Keratinocyte (primary cell): ENCODE measurements at regions not wholly inside any gene's neighbourhood (a gene's known extent, or its start where the extent isn't known, plus 50 kb on each side); places are given as distances from the start of the nearest gene placed in this dataset.

Experiments
- DNase-seq: peaks from one replicate; pipeline ENCODE4 v3.0.0-alpha.2; 2011; ENCODE audit warnings: low read depth, missing footprints, low spot score
- FAIRE-seq: peaks from 2 replicates; lab custom pipeline; 2011; peaks lifted over from hg19 to GRCh38; lab: Jason Lieb, UNC
- H2AFZ ChIP-seq: 2 replicates; pipeline ENCODE4 v1.6.0; 2012; ENCODE audit warnings: low read length, control low read depth, inconsistent platforms; ENCODE audit not compliant: control insufficient read depth
- H3K27ac ChIP-seq: 2 replicates; pipeline ENCODE4 v1.5.1; 2011; ENCODE audit warnings: low read length; ENCODE audit not compliant: control insufficient read depth, insufficient read depth
- H3K27me3 ChIP-seq: 3 replicates; pipeline ENCODE4 v1.6.0; 2011; ENCODE audit warnings: low read length; ENCODE audit not compliant: control insufficient read depth, insufficient read depth; ENCODE audit errors: extremely low read depth
- H3K36me3 ChIP-seq, 2 experiments: 2 replicates in 1 of 2; 3 replicates in 1 of 2; pipeline ENCODE4 v1.5.1; 2011; ENCODE audit warnings: low read length in 2 of 2, mild to moderate bottlenecking in 1 of 2; ENCODE audit not compliant: control insufficient read depth in 2 of 2, insufficient read depth in 2 of 2; ENCODE audit errors: extremely low read depth in 1 of 2
- H3K4me1 ChIP-seq: 3 replicates; pipeline ENCODE4 v1.5.1; 2011; ENCODE audit warnings: low read length; ENCODE audit not compliant: control insufficient read depth, insufficient read depth; ENCODE audit errors: extremely low read depth
- H3K4me2 ChIP-seq: 3 replicates; pipeline ENCODE4 v1.6.0; 2011; ENCODE audit warnings: low read depth, low read length; ENCODE audit not compliant: control insufficient read depth, insufficient read depth; ENCODE audit errors: extremely low read depth
- H3K4me3 ChIP-seq, 3 experiments: fragments of 200-600 bp in 1 of 3; sonication (generic) in 1 of 3; 2 replicates in 2 of 3; 3 replicates in 1 of 3; pipeline ENCODE4 v1.5.1; 2011 to 2016; ENCODE audit warnings: low read length in 3 of 3, mild to moderate bottlenecking in 3 of 3, control low read depth in 2 of 3, inconsistent platforms in 1 of 3, low read depth in 1 of 3, mixed read lengths in 1 of 3, mixed run types in 1 of 3, moderate library complexity in 1 of 3; ENCODE audit not compliant: control insufficient read depth in 2 of 3, insufficient read depth in 2 of 3; ENCODE audit errors: extremely low read depth in 1 of 3
- H3K79me2 ChIP-seq: 2 replicates; pipeline ENCODE4 v1.6.0; 2012; ENCODE audit warnings: low read length; ENCODE audit not compliant: control insufficient read depth, insufficient read depth
- H3K9ac ChIP-seq: 3 replicates; pipeline ENCODE4 v1.6.0; 2011; ENCODE audit warnings: low read length; ENCODE audit not compliant: control insufficient read depth, insufficient read depth; ENCODE audit errors: extremely low read depth
- H3K9me1 ChIP-seq: 3 replicates; pipeline ENCODE4 v1.6.0; 2011; ENCODE audit warnings: low read length; ENCODE audit not compliant: control insufficient read depth, insufficient read depth; ENCODE audit errors: extremely low read depth
- H3K9me3 ChIP-seq: 2 replicates; pipeline ENCODE4 v1.5.1; 2012; ENCODE audit warnings: low read depth, low read length; ENCODE audit not compliant: control insufficient read depth
- H4K20me1 ChIP-seq: 3 replicates; pipeline ENCODE4 v1.6.0; 2011; ENCODE audit warnings: low read length; ENCODE audit not compliant: control insufficient read depth, insufficient read depth; ENCODE audit errors: extremely low read depth
- EZH2 ChIP-seq: IDR thresholded peaks from one replicate; pipeline ENCODE4 v1.6.1; 2012; ENCODE audit warnings: inconsistent platforms, mild to moderate bottlenecking, low read length, moderate library complexity
- dilution Hi-C: fragments of 300-500 bp; cut with MboI; formaldehyde crosslinking; loops from one replicate; pipeline ENCODE4 v1.7.0; 2020; ENCODE audit warnings: low sequenced_read_pairs; ENCODE audit not compliant: extremely low pct_ligation_motif_present
- TF ChIP-seq, protein P1 (sequence below), 3 experiments: IDR thresholded peaks in 1 of 3; conservative IDR thresholded peaks in 1 of 3; optimal IDR thresholded peaks in 1 of 3; 2 replicates in 2 of 3; 3 replicates in 1 of 3; pipeline versions ENCODE3 to v1.5.1; 2011; ENCODE audit warnings: low read length in 3 of 3, mild to moderate bottlenecking in 3 of 3, moderate library complexity in 2 of 3, control low read depth in 1 of 3, inconsistent platforms in 1 of 3; ENCODE audit not compliant: insufficient read depth in 2 of 3; ENCODE audit errors: extremely low read depth in 1 of 3

DNA sequence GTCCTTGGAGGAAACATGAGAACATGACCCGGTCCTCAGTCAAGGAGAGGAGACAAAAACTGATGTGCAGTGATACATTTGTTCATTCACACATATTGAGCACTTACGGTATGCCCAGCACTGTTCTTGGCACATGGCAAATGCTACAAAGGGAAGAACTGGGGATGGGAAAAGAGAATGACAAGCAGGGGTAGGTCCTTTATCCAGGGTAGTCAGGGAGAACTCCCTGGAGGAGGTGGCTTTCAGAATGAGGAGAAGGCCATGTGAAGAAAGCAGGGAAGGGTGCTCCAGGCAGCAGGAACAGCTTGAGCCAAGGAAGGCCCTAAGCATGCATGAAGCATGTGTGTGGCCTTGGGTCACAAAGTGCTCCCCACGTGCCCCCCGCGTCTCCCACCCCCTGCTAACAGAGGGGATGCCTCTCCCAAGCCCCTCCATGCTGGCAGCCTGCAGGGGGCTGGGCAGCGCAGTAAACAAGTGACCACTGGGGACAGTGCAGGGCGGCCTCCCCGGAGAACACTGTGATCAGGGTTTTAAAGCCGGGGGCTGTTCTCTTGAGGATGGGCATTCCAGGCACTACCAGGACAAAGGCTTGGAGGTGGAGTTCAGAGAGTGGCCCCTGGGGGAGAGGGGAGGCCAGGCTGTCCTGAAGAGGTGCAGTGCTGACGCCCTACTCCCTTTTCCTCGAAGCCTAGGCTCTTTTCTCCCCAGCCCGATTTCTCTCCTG is 71.0 kb downstream of the PHETA1 start:
- FAIRE-seq (no peak), DNase-seq (no peak)
- H2AFZ ChIP-seq: no peak overlapping the region
- no peaks in the 10 kb centered on the region for H3K36me3 ChIP-seq
- H3K27me3 ChIP-seq: no peaks in the 10 kb centered on the region
- H3K27ac ChIP-seq: no peak overlapping the region
- no peaks in the 10 kb centered on the region for H3K79me2 ChIP-seq
- dilution Hi-C loops: no loop called here
- no peaks in the 10 kb centered on the region for H3K9me3 ChIP-seq
- no peaks in the 10 kb centered on the region for H3K4me1 ChIP-seq
- H4K20me1 ChIP-seq: no peaks in the 10 kb centered on the region
- H3K4me3 ChIP-seq: no peak overlapping the region
- H3K9ac ChIP-seq: no peak overlapping the region
- no peak for TF ChIP-seq EZH2
- TF ChIP-seq, protein P1, sequence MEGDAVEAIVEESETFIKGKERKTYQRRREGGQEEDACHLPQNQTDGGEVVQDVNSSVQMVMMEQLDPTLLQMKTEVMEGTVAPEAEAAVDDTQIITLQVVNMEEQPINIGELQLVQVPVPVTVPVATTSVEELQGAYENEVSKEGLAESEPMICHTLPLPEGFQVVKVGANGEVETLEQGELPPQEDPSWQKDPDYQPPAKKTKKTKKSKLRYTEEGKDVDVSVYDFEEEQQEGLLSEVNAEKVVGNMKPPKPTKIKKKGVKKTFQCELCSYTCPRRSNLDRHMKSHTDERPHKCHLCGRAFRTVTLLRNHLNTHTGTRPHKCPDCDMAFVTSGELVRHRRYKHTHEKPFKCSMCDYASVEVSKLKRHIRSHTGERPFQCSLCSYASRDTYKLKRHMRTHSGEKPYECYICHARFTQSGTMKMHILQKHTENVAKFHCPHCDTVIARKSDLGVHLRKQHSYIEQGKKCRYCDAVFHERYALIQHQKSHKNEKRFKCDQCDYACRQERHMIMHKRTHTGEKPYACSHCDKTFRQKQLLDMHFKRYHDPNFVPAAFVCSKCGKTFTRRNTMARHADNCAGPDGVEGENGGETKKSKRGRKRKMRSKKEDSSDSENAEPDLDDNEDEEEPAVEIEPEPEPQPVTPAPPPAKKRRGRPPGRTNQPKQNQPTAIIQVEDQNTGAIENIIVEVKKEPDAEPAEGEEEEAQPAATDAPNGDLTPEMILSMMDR (optimal IDR thresholded peaks at IDR 0.05 in 1 of 3, IDR thresholded peaks at IDR 0.05 in 1 of 3, conservative IDR thresholded peaks at IDR 0.05 in 1 of 3; ENCODE audit: extremely low read depth in 1 of 3, insufficient read depth in 2 of 3, low read length in 3 of 3): no peak
- H3K9me1 ChIP-seq: no peaks in the 10 kb centered on the region
- H3K4me2 ChIP-seq: no peak overlapping the region

DNA sequence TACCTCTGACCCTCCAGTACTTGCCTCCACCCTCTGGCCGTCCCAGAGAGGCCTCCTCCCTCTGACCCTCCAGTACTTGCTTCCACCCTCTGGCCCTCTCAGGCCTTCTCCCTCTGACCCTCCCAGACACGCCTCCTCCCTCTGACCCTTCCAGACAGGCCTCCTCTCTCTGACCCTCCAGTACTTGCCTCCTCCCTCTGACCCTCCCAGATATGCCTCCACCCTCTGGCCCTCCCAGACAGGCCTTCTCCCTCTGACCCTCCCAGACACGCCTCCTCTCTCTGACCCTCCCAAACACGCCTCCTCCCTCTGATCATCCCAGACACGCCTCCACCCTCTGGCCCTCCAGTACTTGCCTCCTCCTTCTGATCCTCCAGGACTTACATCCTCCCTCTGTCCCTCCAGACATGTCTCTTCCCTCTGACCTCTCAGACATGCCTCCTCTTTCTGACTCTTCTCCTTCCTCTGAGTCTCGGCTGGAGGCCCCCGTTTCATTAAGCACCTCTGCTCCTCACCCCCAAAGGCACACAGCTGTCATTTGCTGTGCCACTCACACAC is 71.9 kb downstream of the PHETA1 start:
- no peak for FAIRE-seq
- dilution Hi-C loops: no loop called here
- H4K20me1 ChIP-seq: no peaks in the 10 kb centered on the region
- H3K9me3 ChIP-seq: no peaks in the 10 kb centered on the region
- H3K36me3 ChIP-seq: no peaks in the 10 kb centered on the region
- no peaks in the 10 kb centered on the region for H3K4me1 ChIP-seq
- TF ChIP-seq, protein P1 (optimal IDR thresholded peaks at IDR 0.05 in 1 of 3, IDR thresholded peaks at IDR 0.05 in 1 of 3, conservative IDR thresholded peaks at IDR 0.05 in 1 of 3; ENCODE audit: extremely low read depth in 1 of 3, insufficient read depth in 2 of 3, low read length in 3 of 3): no peak
- TF ChIP-seq EZH2: no peak
- no peak overlapping the region for H3K27ac ChIP-seq
- H3K9me1 ChIP-seq: no peaks in the 10 kb centered on the region
- no peak overlapping the region for H3K4me3 ChIP-seq
- no peak overlapping the region for H3K4me2 ChIP-seq
- no peaks in the 10 kb centered on the region for H3K27me3 ChIP-seq
- H2AFZ ChIP-seq: no peak overlapping the region
- DNase-seq: no peak
- H3K9ac ChIP-seq: no peak overlapping the region
- H3K79me2 ChIP-seq: no peaks in the 10 kb centered on the region
